Choroid plexus epithelial cell (primary cell): ENCODE measurements at regions not wholly inside any gene's neighbourhood (a gene's known extent, or its start where the extent isn't known, plus 50 kb on each side); places are given as distances from the start of the nearest gene placed in this dataset.

Experiments
- DNase-seq: peaks from one replicate; pipeline ENCODE4 v3.0.0-alpha.2; 2010; ENCODE audit warnings: low read depth
- H3K4me3 ChIP-seq: 2 replicates; pipeline ENCODE4 v1.5.1; 2011; ENCODE audit warnings: low read depth, mild to moderate bottlenecking, control low read depth, low read length, moderate library complexity
- CTCF ChIP-seq: conservative IDR thresholded peaks from 2 replicates; pipeline ENCODE4 v1.5.1; 2011; ENCODE audit warnings: low read depth, mild to moderate bottlenecking, control low read depth, inconsistent platforms, low read length, moderate library complexity

DNA sequence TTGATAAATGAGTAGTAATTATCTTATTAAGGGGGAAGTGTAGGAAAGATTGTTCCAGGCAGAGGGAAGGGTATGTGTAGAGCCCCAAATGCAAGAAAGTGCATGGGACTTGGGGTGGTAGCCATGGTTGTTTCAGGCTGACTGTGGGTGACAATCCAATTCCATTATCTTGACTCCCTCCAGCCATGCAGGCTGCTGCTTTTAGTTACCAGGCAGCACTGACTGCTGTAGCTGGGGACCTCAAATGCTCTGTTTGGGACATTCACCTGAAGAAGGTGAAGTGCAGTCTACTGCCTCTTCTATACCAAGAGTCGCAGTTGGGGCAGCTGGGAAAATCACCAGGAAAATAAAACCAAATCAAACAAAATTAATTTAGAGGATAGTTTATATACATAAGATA lies 102.4 kb upstream of the NR3C1 start:
- TF ChIP-seq CTCF: no peak
- no peak overlapping the region for H3K4me3 ChIP-seq
- DNase-seq: no peak

- no peak for DNase-seq
- H3K4me3 ChIP-seq: no peak overlapping the region
- no peak for TF ChIP-seq CTCF
Measured at GRCh38 chr5:143505354-143505753, 101.9 kb upstream of the NR3C1 start.

- DNase-seq: no peak
- TF ChIP-seq CTCF: no peak
- H3K4me3 ChIP-seq: no peak overlapping the region
Measured at GRCh38 chr5:143501310-143502044, 98.0 kb upstream of the NR3C1 start.

DNA sequence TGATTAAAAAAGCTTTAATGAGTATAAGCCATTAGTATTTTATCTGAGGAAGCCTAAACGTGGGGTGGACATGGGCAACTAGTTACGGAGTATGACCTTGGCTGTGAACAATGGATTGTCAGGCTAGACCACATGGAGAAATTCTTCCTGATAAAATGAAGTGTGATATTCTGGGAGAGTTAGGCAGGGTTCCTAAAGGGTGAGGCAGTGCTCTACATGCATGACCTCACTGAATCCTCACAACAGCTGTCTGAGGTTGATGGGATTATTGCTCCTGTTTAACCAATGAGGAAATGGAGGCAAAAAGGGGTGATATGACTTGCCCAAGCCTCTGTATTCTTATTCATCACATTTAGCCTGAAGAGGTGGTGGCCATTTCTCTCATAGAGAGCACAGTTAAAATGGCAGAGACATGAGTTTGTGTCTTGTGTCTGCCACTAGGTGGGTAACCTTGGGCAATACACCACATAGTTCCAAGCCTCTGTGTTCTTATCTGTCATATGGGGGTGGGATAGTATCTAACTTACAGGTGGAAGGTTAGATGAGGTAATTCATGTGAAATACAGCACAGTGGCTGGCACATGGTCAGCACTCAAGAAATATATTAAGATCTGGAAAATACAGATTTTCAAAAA lies 96.1 kb upstream of the NR3C1 start:
- no peak for DNase-seq
- TF ChIP-seq CTCF: no peak

DNA sequence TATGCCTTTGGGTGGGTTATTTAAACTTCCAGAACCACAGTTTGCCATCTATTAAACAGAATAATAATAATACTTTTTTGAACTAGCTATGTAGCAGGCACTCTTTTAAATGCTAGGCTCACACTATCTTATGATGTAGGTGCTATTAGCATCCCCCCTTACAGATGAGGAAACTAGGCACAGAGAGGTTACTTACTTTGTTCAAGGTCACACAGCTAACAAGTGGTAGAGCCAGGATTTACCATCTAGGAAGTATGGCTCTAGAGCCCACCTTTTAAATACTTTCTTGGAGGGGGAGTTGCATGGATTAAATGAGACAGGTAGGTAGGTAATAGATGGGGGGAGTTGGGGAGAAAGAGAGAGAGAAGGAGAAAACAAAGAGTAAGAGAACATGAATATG lies 95.3 kb upstream of the NR3C1 start:
- DNase-seq: no peak
- TF ChIP-seq CTCF: no peak
- no peak overlapping the region for H3K4me3 ChIP-seq

More for the DNA sequence above, 96.1 kb upstream of the NR3C1 start:
- H3K4me3 ChIP-seq: no peak overlapping the region

DNA sequence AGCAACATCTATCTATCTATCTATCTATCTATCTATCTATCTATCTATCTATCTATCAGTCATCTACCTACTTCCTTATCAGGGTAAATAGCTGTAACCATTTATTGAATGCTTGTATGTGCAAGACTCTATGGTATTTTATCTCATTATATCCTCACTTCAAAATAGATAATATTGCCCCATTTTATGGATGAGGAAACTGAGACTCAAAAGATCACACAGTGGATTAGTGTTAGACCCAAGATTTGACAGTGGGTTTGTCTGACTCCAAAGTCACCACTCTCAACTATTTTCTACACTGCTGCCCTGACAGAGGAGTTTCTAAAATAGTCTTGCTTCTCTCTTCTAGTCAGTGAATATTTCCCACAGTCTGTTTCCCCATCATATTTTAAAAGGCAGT lies 94.3 kb upstream of the NR3C1 start:
- no peak for TF ChIP-seq CTCF
- H3K4me3 ChIP-seq: no peak overlapping the region
- no peak for DNase-seq

DNA sequence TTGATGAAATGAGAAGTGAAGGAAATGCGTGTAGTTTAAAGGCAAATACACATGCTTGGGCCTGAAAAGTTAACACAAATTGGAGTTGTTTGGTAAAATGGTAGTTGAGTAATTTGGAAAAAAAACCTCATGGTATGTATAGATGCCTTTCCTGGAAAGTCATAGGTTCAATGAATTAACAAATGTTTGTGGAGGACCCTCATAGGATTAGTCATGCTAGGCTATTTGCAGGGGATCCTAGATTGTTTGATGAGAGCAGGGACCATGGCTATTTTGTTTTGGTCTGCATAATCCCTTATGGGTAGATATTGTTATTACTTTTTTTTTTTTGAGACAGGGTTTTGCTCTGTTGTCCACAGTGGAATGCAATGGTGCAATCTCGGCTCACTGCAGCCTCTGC lies 93.5 kb upstream of the NR3C1 start:
- no peak for TF ChIP-seq CTCF
- no peak for DNase-seq
- H3K4me3 ChIP-seq: no peak overlapping the region
